ENCODE measurements at regions not wholly inside any gene's neighbourhood (a gene's known extent, or its start where the extent isn't known, plus 50 kb on each side); places are given as distances from the start of the nearest gene placed in this dataset.

GRCh38 chr9:126152622-126153362, 173.8 kb upstream of the MVB12B start:
- DNase-seq (ENCODE audit: low read depth in 2 of 2), result no peak

GRCh38 chr9:126153382-126153781, 173.2 kb upstream of the MVB12B start:
- DNase-seq (ENCODE audit: low read depth in 2 of 2), result no peak

GRCh38 chr9:126154182-126154827, 172.3 kb upstream of the MVB12B start:
- no peak for DNase-seq (ENCODE audit: low read depth in 2 of 2)

- no peak for DNase-seq (ENCODE audit: low read depth in 2 of 2)
These were observed 171.8 kb upstream of the MVB12B start for GRCh38 chr9:126154869-126155268.

- no peak for DNase-seq (ENCODE audit: low read depth in 2 of 2)
These were observed 170.6 kb upstream of the MVB12B start for GRCh38 chr9:126155756-126156664.

GRCh38 chr9:126156898-126157297, 169.7 kb upstream of the MVB12B start:
- no peak for DNase-seq (ENCODE audit: low read depth in 2 of 2)

GRCh38 chr9:126157423-126157822, 169.2 kb upstream of the MVB12B start:
- no peak for DNase-seq (ENCODE audit: low read depth in 2 of 2)

- no peak for DNase-seq (ENCODE audit: low read depth in 2 of 2)
These were observed 168.6 kb upstream of the MVB12B start for GRCh38 chr9:126157826-126158587.

GRCh38 chr9:126158588-126159429, 167.8 kb upstream of the MVB12B start:
- DNase-seq (ENCODE audit: low read depth in 2 of 2), result no peak

- DNase-seq (ENCODE audit: low read depth in 2 of 2), result no peak
These were observed 167.1 kb upstream of the MVB12B start for GRCh38 chr9:126159430-126160060.

- no peak for DNase-seq (ENCODE audit: low read depth in 2 of 2)
These were observed 166.4 kb upstream of the MVB12B start for GRCh38 chr9:126160067-126160853.

- DNase-seq (ENCODE audit: low read depth in 2 of 2), result no peak
These were observed 165.7 kb upstream of the MVB12B start for GRCh38 chr9:126160854-126161329.

- no peak for DNase-seq (ENCODE audit: low read depth in 2 of 2)
These were observed 163.8 kb upstream of the MVB12B start for GRCh38 chr9:126162611-126163381.

- no peak for DNase-seq (ENCODE audit: low read depth in 2 of 2)
These were observed 161.7 kb upstream of the MVB12B start for GRCh38 chr9:126164796-126165525.

- DNase-seq (ENCODE audit: low read depth in 2 of 2), result no peak
These were observed 160.9 kb upstream of the MVB12B start for GRCh38 chr9:126165755-126166154.

- DNase-seq (ENCODE audit: low read depth in 2 of 2), result no peak
These were observed 160.3 kb upstream of the MVB12B start for GRCh38 chr9:126166291-126166690.

GRCh38 chr9:126166866-126167265, 159.8 kb upstream of the MVB12B start:
- no peak for DNase-seq (ENCODE audit: low read depth in 2 of 2)

GRCh38 chr9:126169736-126170135, 156.9 kb upstream of the MVB12B start:
- DNase-seq (ENCODE audit: low read depth in 2 of 2), result no peak
